D721Med (cell line): ENCODE measurements at regions not wholly inside any gene's neighbourhood (a gene's known extent, or its start where the extent isn't known, plus 50 kb on each side); places are given as distances from the start of the nearest gene placed in this dataset.

Experiments
- DNase-seq: peaks from one replicate; pipeline ENCODE4 v3.0.0; 2011; ENCODE audit warnings: low spot score; ENCODE audit not compliant: insufficient read length
- FAIRE-seq: peaks from 2 replicates; lab custom pipeline; 2011; peaks lifted over from hg19 to GRCh38; lab: Jason Lieb, UNC
- CTCF ChIP-seq: IDR thresholded peaks from 2 replicates; pipeline ENCODE4 v1.5.1; 2012; ENCODE audit warnings: mild to moderate bottlenecking, control low read depth; ENCODE audit not compliant: insufficient read depth; ENCODE audit errors: missing control alignments

- no peak for TF ChIP-seq CTCF
- DNase-seq = no peak
- FAIRE-seq = no peak
Observed at GRCh38 chr12:13380297-13380696, 183.8 kb downstream of the EMP1 start.

GRCh38 chr12:13379531-13380188 is 183.1 kb downstream of the EMP1 start:
- FAIRE-seq = no peak
- no peak for TF ChIP-seq CTCF
- no peak for DNase-seq

- TF ChIP-seq CTCF = no peak
- DNase-seq (no peak), FAIRE-seq (no peak)
Observed at GRCh38 chr12:13377698-13378097, 181.2 kb downstream of the EMP1 start.

- FAIRE-seq = no peak
- no peak for DNase-seq
- no peak for TF ChIP-seq CTCF
Observed at GRCh38 chr12:13376610-13377373, 180.3 kb downstream of the EMP1 start.

- no peak for TF ChIP-seq CTCF
- no peak for DNase-seq
- no peak for FAIRE-seq
Observed at GRCh38 chr12:13375583-13376345, 179.2 kb downstream of the EMP1 start.

- FAIRE-seq (no peak), DNase-seq (no peak)
- no peak for TF ChIP-seq CTCF
Observed at GRCh38 chr12:13374793-13375192, 178.3 kb downstream of the EMP1 start.
